Keratinocyte (primary cell): ENCODE measurements at regions not wholly inside any gene's neighbourhood (a gene's known extent, or its start where the extent isn't known, plus 50 kb on each side); places are given as distances from the start of the nearest gene placed in this dataset.

Source experiments
- DNase-seq: peaks from one replicate; pipeline ENCODE4 v3.0.0-alpha.2; 2011; ENCODE audit warnings: low read depth, missing footprints, low spot score
- FAIRE-seq: peaks from 2 replicates; lab custom pipeline; 2011; peaks lifted over from hg19 to GRCh38; lab: Jason Lieb, UNC
- H2AFZ ChIP-seq: 2 replicates; pipeline ENCODE4 v1.6.0; 2012; ENCODE audit warnings: low read length, control low read depth, inconsistent platforms; ENCODE audit not compliant: control insufficient read depth
- H3K27ac ChIP-seq: 2 replicates; pipeline ENCODE4 v1.5.1; 2011; ENCODE audit warnings: low read length; ENCODE audit not compliant: control insufficient read depth, insufficient read depth
- H3K27me3 ChIP-seq: 3 replicates; pipeline ENCODE4 v1.6.0; 2011; ENCODE audit warnings: low read length; ENCODE audit not compliant: control insufficient read depth, insufficient read depth; ENCODE audit errors: extremely low read depth
- H3K36me3 ChIP-seq, 2 experiments: 2 replicates in 1 of 2; 3 replicates in 1 of 2; pipeline ENCODE4 v1.5.1; 2011; ENCODE audit warnings: low read length in 2 of 2, mild to moderate bottlenecking in 1 of 2; ENCODE audit not compliant: control insufficient read depth in 2 of 2, insufficient read depth in 2 of 2; ENCODE audit errors: extremely low read depth in 1 of 2
- H3K4me1 ChIP-seq: 3 replicates; pipeline ENCODE4 v1.5.1; 2011; ENCODE audit warnings: low read length; ENCODE audit not compliant: control insufficient read depth, insufficient read depth; ENCODE audit errors: extremely low read depth
- H3K4me2 ChIP-seq: 3 replicates; pipeline ENCODE4 v1.6.0; 2011; ENCODE audit warnings: low read depth, low read length; ENCODE audit not compliant: control insufficient read depth, insufficient read depth; ENCODE audit errors: extremely low read depth
- H3K4me3 ChIP-seq, 3 experiments: fragments of 200-600 bp in 1 of 3; sonication (generic) in 1 of 3; 2 replicates in 2 of 3; 3 replicates in 1 of 3; pipeline ENCODE4 v1.5.1; 2011 to 2016; ENCODE audit warnings: low read length in 3 of 3, mild to moderate bottlenecking in 3 of 3, control low read depth in 2 of 3, inconsistent platforms in 1 of 3, low read depth in 1 of 3, mixed read lengths in 1 of 3, mixed run types in 1 of 3, moderate library complexity in 1 of 3; ENCODE audit not compliant: control insufficient read depth in 2 of 3, insufficient read depth in 2 of 3; ENCODE audit errors: extremely low read depth in 1 of 3
- H3K79me2 ChIP-seq: 2 replicates; pipeline ENCODE4 v1.6.0; 2012; ENCODE audit warnings: low read length; ENCODE audit not compliant: control insufficient read depth, insufficient read depth
- H3K9ac ChIP-seq: 3 replicates; pipeline ENCODE4 v1.6.0; 2011; ENCODE audit warnings: low read length; ENCODE audit not compliant: control insufficient read depth, insufficient read depth; ENCODE audit errors: extremely low read depth
- H3K9me1 ChIP-seq: 3 replicates; pipeline ENCODE4 v1.6.0; 2011; ENCODE audit warnings: low read length; ENCODE audit not compliant: control insufficient read depth, insufficient read depth; ENCODE audit errors: extremely low read depth
- H3K9me3 ChIP-seq: 2 replicates; pipeline ENCODE4 v1.5.1; 2012; ENCODE audit warnings: low read depth, low read length; ENCODE audit not compliant: control insufficient read depth
- H4K20me1 ChIP-seq: 3 replicates; pipeline ENCODE4 v1.6.0; 2011; ENCODE audit warnings: low read length; ENCODE audit not compliant: control insufficient read depth, insufficient read depth; ENCODE audit errors: extremely low read depth
- CTCF ChIP-seq, 3 experiments: IDR thresholded peaks in 1 of 3; conservative IDR thresholded peaks in 1 of 3; optimal IDR thresholded peaks in 1 of 3; 2 replicates in 2 of 3; 3 replicates in 1 of 3; pipeline versions ENCODE3 to v1.5.1; 2011; ENCODE audit warnings: low read length in 3 of 3, mild to moderate bottlenecking in 3 of 3, moderate library complexity in 2 of 3, control low read depth in 1 of 3, inconsistent platforms in 1 of 3; ENCODE audit not compliant: insufficient read depth in 2 of 3; ENCODE audit errors: extremely low read depth in 1 of 3
- EZH2 ChIP-seq: IDR thresholded peaks from one replicate; pipeline ENCODE4 v1.6.1; 2012; ENCODE audit warnings: inconsistent platforms, mild to moderate bottlenecking, low read length, moderate library complexity
- dilution Hi-C: fragments of 300-500 bp; cut with MboI; formaldehyde crosslinking; loops from one replicate; pipeline ENCODE4 v1.7.0; 2020; ENCODE audit warnings: low sequenced_read_pairs; ENCODE audit not compliant: extremely low pct_ligation_motif_present

- Histone ChIP-seq H3K9me3 (no peaks in the 10 kb centered on the region), H3K36me3 (no peaks in the 10 kb centered on the region), H3K27me3 (no peaks in the 10 kb centered on the region), H3K4me3 (no peak overlapping the region), H3K4me2 (no peak overlapping the region), H3K27ac (no peak overlapping the region), H3K4me1 (peaks cover 7% of the 10 kb centered on the region), H4K20me1 (no peaks in the 10 kb centered on the region), H3K9me1 (no peaks in the 10 kb centered on the region), H3K79me2 (no peaks in the 10 kb centered on the region), H2AFZ (no peak overlapping the region), H3K9ac (no peak overlapping the region)
- DNase-seq (no peak), FAIRE-seq (no peak)
- dilution Hi-C loops: no loop called here
- no peak for TF ChIP-seq CTCF (optimal IDR thresholded peaks at IDR 0.05 in 1 of 3, IDR thresholded peaks at IDR 0.05 in 1 of 3, conservative IDR thresholded peaks at IDR 0.05 in 1 of 3; ENCODE audit: extremely low read depth in 1 of 3, insufficient read depth in 2 of 3, low read length in 3 of 3)
These were observed 62.2 kb upstream of the KLHL31 start for GRCh38 chr6:53727748-53728147.

GRCh38 chr6:53725791-53726575, 60.4 kb upstream of the KLHL31 start:
- H2AFZ ChIP-seq: no peak overlapping the region
- H3K9me1 ChIP-seq: no peaks in the 10 kb centered on the region
- dilution Hi-C loops: no loop called here
- no peaks in the 10 kb centered on the region for H3K79me2 ChIP-seq
- no peaks in the 10 kb centered on the region for H3K36me3 ChIP-seq
- no peak overlapping the region for H3K9ac ChIP-seq
- H3K9me3 ChIP-seq: no peaks in the 10 kb centered on the region
- TF ChIP-seq EZH2 (no peak), CTCF (optimal IDR thresholded peaks at IDR 0.05 in 1 of 3, IDR thresholded peaks at IDR 0.05 in 1 of 3, conservative IDR thresholded peaks at IDR 0.05 in 1 of 3; ENCODE audit: extremely low read depth in 1 of 3, insufficient read depth in 2 of 3, low read length in 3 of 3) (peak; percentile 92 to 98 (median 96))
- H3K4me2 ChIP-seq: no peak overlapping the region
- peaks cover 3% of the 10 kb centered on the region for H3K4me1 ChIP-seq
- FAIRE-seq: peak; percentile 41
- H3K27ac ChIP-seq: no peak overlapping the region
- DNase-seq: no peak
- no peaks in the 10 kb centered on the region for H4K20me1 ChIP-seq
- H3K27me3 ChIP-seq: no peaks in the 10 kb centered on the region
- H3K4me3 ChIP-seq: no peak overlapping the region
